Activated CD8-positive, alpha-beta memory T cell treated with anti-CD3 and anti-CD28 coated beads, Interleukin-2, amount 10 ng/mL, durations not matched to agents 7 days and 5 days (primary cell): ENCODE measurements at regions not wholly inside any gene's neighbourhood (a gene's known extent, or its start where the extent isn't known, plus 50 kb on each side); places are given as distances from the start of the nearest gene placed in this dataset.

Experiments used
- ATAC-seq: fragments of 150-1000 bp; cut with Tn5 transposase; one replicate; pipeline ENCODE4 v1.10.0; 2021; ENCODE audit warnings: moderate library complexity
- CTCF ChIA-PET: fragments of 350-600 bp; sonication (Branson Sonifier 250); formaldehyde crosslinking; loops from one replicate; lab custom pipeline; 2021; ENCODE audit warnings: antibody characterized with exemption; lab: Charles Lee
- DNase-seq: peaks from one replicate; pipeline ENCODE4 v3.0.0-alpha.2; 2020
- H3K27ac Mint-ChIP-seq: one replicate; pipeline ENCODE4 v1.8.0; 2021; ENCODE audit warnings: mild to moderate bottlenecking, mixed read lengths
- H3K27me3 Mint-ChIP-seq: one replicate; pipeline ENCODE4 v1.8.0; 2021; ENCODE audit warnings: mixed read lengths
- H3K36me3 Mint-ChIP-seq: one replicate; pipeline ENCODE4 v1.8.0; 2021; ENCODE audit warnings: mild to moderate bottlenecking, mixed read lengths
- H3K4me1 Mint-ChIP-seq: one replicate; pipeline ENCODE4 v1.8.0; 2021; ENCODE audit warnings: mixed read lengths
- H3K4me3 Mint-ChIP-seq: one replicate; pipeline ENCODE4 v1.8.0; 2021; ENCODE audit warnings: mild to moderate bottlenecking, moderate library complexity, mixed read lengths
- H3K9me3 Mint-ChIP-seq: one replicate; pipeline ENCODE4 v1.8.0; 2022; ENCODE audit warnings: low read depth, mixed read lengths

GRCh38 chr9:17009071-17009470 is 125.8 kb upstream of the CNTLN start:
- DNase-seq: no peak
- no peak overlapping the region for H3K27ac Mint-ChIP-seq
- H3K4me3 Mint-ChIP-seq: no peak overlapping the region
- no peaks in the 10 kb centered on the region for H3K4me1 Mint-ChIP-seq
- no peaks in the 10 kb centered on the region for H3K36me3 Mint-ChIP-seq
- peaks cover 4% of the 10 kb centered on the region for H3K9me3 Mint-ChIP-seq
- CTCF ChIA-PET: no interaction called here
- H3K27me3 Mint-ChIP-seq: no peaks in the 10 kb centered on the region
- no peak for ATAC-seq

DNA sequence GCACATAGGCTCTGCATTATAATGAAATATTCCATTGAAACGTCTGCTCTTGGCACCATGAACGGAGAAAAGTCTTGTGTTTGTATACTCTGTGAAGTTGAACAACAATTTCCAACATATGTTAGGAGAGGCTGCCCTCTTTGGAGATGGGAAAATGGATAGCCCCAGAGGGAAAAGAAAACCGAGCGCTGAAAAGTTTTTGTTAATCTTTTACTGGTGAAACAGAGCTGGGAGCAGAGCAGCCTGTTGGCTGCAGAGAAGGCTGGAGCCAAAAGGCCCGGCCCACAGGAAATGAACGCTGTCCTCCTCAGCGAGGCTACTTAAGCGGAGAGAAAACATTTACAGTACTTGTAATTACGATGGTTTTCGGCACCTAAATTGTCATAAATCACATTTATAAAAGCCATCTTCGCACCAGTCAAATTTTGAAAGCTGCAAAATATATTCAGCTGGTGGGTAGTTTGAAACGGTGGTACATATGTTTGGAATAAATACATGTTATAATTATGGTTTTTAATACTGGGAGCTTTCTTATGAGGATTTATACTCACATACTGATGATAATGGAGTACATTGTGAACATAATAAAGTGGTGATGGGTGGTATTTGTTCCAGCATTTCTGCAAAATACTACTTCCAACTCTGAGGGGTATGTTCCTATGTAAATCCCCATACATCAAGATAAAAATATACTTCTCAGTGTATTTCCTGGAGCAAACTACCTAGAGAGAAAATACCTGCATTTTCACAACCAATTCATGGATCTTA is 129.6 kb upstream of the CNTLN start:
- H3K27ac Mint-ChIP-seq: no peak overlapping the region
- ATAC-seq (no peak), DNase-seq (no peak)
- H3K4me3 Mint-ChIP-seq: no peak overlapping the region
- no peaks in the 10 kb centered on the region for H3K27me3 Mint-ChIP-seq
- H3K36me3 Mint-ChIP-seq: no peaks in the 10 kb centered on the region
- H3K9me3 Mint-ChIP-seq: peaks cover 7% of the 10 kb centered on the region
- CTCF ChIA-PET: no interaction called here
- no peaks in the 10 kb centered on the region for H3K4me1 Mint-ChIP-seq

GRCh38 chr9:17004500-17004899 is 130.3 kb upstream of the CNTLN start:
- Mint-ChIP-seq H3K4me1 (no peaks in the 10 kb centered on the region), H3K27ac (no peak overlapping the region), H3K9me3 (peaks cover 9% of the 10 kb centered on the region), H3K4me3 (no peak overlapping the region), H3K27me3 (no peaks in the 10 kb centered on the region), H3K36me3 (no peaks in the 10 kb centered on the region)
- CTCF ChIA-PET: no interaction called here
- ATAC-seq: no peak
- no peak for DNase-seq

- Mint-ChIP-seq H3K4me1 (no peaks in the 10 kb centered on the region), H3K27me3 (no peaks in the 10 kb centered on the region), H3K36me3 (no peaks in the 10 kb centered on the region), H3K4me3 (no peak overlapping the region), H3K9me3 (peaks cover 9% of the 10 kb centered on the region), H3K27ac (no peak overlapping the region)
- ATAC-seq: no peak
- CTCF ChIA-PET: no interaction called here
- DNase-seq: no peak
Observed at GRCh38 chr9:17003576-17004240, 131.1 kb upstream of the CNTLN start.

DNA sequence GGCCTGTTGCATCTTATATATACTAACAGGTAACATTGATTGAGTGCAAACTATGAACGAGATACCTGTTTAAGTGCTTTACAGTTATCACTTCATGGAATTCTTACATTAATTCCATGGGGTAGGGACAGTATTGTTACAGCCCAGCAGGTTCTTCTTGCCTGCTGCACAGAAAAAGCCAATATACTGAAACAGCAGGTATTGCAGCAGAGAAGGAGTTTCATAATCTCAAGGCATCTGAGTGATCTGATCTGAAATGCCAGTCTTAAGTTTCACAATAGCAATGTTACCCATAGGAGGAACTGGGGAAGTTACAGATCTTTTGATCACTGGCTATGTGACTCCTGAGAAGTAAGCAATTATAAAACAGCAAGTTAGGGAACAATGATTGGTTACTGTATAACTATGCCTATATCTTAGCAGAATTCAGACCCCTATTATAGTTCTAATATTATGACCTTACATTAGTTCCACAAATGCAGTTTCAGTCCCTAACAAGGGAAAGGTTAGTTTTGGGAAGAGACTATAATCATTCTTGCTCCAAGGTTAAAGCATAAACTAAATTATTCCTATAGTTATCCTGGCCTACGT is 126.5 kb upstream of the BNC2 start:
- Mint-ChIP-seq H3K4me3 (no peak overlapping the region), H3K27me3 (no peaks in the 10 kb centered on the region), H3K9me3 (peaks cover 24% of the 10 kb centered on the region), H3K36me3 (no peaks in the 10 kb centered on the region), H3K27ac (no peak overlapping the region), H3K4me1 (no peaks in the 10 kb centered on the region)
- CTCF ChIA-PET: no interaction called here
- ATAC-seq: no peak
- DNase-seq: no peak

DNA sequence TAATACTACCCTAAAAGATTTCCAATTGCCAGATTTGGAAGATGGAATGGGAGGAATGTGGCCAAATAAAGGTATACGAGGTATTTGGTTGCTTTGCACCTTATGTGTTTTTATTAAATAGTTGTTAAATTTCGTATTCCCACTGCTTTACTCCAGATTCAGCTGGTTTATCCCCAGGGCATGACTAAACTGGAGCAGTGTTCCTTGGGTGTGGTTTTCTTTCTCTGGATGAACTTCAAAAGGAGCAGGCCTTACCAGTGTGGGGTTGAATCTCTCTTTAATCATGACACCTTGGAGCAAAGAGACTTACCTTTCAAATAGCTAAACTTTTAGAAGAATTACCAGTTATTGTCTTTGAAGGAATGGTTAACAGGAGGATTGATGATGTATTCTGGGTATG is 121.7 kb upstream of the BNC2 start:
- Mint-ChIP-seq H3K27me3 (no peaks in the 10 kb centered on the region), H3K36me3 (no peaks in the 10 kb centered on the region), H3K4me1 (no peaks in the 10 kb centered on the region), H3K9me3 (peaks cover 17% of the 10 kb centered on the region), H3K27ac (no peak overlapping the region), H3K4me3 (no peak overlapping the region)
- ATAC-seq (no peak), DNase-seq (no peak)
- CTCF ChIA-PET: no interaction called here

- H3K27ac Mint-ChIP-seq: no peak overlapping the region
- ATAC-seq (no peak), DNase-seq (no peak)
- CTCF ChIA-PET: no interaction called here
- H3K4me1 Mint-ChIP-seq: no peaks in the 10 kb centered on the region
- H3K27me3 Mint-ChIP-seq: no peaks in the 10 kb centered on the region
- no peaks in the 10 kb centered on the region for H3K9me3 Mint-ChIP-seq
- H3K4me3 Mint-ChIP-seq: no peak overlapping the region
- H3K36me3 Mint-ChIP-seq: no peaks in the 10 kb centered on the region
Observed at GRCh38 chr9:16987026-16987425, 116.6 kb upstream of the BNC2 start.

GRCh38 chr9:16986556-16986955 is 116.1 kb upstream of the BNC2 start:
- Mint-ChIP-seq H3K4me1 (no peaks in the 10 kb centered on the region), H3K27me3 (no peaks in the 10 kb centered on the region), H3K36me3 (no peaks in the 10 kb centered on the region), H3K4me3 (no peak overlapping the region), H3K9me3 (no peaks in the 10 kb centered on the region), H3K27ac (no peak overlapping the region)
- ATAC-seq: no peak
- no peak for DNase-seq
- CTCF ChIA-PET: no interaction called here

GRCh38 chr9:16985559-16986348 is 115.3 kb upstream of the BNC2 start:
- Mint-ChIP-seq H3K27ac (no peak overlapping the region), H3K4me1 (no peaks in the 10 kb centered on the region), H3K4me3 (no peak overlapping the region), H3K36me3 (no peaks in the 10 kb centered on the region), H3K27me3 (no peaks in the 10 kb centered on the region), H3K9me3 (no peaks in the 10 kb centered on the region)
- ATAC-seq: no peak
- CTCF ChIA-PET: no interaction called here
- DNase-seq: no peak

- no peak overlapping the region for H3K27ac Mint-ChIP-seq
- H3K36me3 Mint-ChIP-seq: no peaks in the 10 kb centered on the region
- ATAC-seq: no peak
- DNase-seq: no peak
- no peaks in the 10 kb centered on the region for H3K27me3 Mint-ChIP-seq
- no peak overlapping the region for H3K4me3 Mint-ChIP-seq
- no peaks in the 10 kb centered on the region for H3K9me3 Mint-ChIP-seq
- CTCF ChIA-PET: no interaction called here
- no peaks in the 10 kb centered on the region for H3K4me1 Mint-ChIP-seq
Observed at GRCh38 chr9:16982780-16983310, 112.4 kb upstream of the BNC2 start.

DNA sequence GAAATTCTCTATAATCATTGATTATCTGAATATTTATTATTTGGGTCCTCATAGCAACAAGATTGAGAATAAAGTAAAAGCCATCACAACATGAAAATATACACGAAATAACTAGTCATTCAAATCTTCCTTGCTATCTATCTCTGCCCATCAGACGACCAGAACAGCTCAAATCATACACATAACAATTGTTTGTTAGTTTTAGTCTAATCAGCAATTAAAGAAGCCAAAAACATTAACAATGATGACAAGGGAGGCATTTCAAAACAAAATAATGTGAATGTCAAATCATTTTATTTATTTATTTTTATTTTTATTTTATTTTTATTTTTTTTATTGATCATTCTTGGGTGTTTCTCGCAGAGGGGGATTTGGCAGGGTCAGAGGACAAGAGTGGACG is 106.0 kb upstream of the BNC2 start:
- H3K4me3 Mint-ChIP-seq: no peak overlapping the region
- CTCF ChIA-PET: no interaction called here
- H3K27me3 Mint-ChIP-seq: no peaks in the 10 kb centered on the region
- no peaks in the 10 kb centered on the region for H3K36me3 Mint-ChIP-seq
- H3K4me1 Mint-ChIP-seq: no peaks in the 10 kb centered on the region
- ATAC-seq (no peak), DNase-seq (no peak)
- H3K27ac Mint-ChIP-seq: no peak overlapping the region
- H3K9me3 Mint-ChIP-seq: peaks cover 12% of the 10 kb centered on the region

DNA sequence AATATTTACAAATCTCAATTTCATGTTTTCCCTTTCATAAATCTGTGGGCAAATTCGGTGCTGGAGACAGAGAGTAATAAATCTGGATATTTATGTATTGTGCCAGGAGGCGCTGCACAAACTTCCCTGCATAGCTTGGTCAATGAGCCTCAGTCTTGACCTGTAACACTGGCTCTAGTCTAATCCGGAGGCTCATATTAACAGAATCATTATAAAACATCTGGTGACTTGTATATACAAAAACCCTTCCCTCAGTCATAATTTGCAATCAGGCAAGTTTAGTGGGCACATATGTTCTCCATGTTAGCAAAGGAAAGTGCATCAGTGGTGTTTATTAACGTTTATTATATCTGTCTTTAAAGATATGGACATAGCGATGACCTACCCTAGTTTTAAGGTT is 104.0 kb upstream of the BNC2 start:
- ATAC-seq (no peak), DNase-seq (no peak)
- CTCF ChIA-PET: no interaction called here
- H3K4me3 Mint-ChIP-seq: no peak overlapping the region
- H3K36me3 Mint-ChIP-seq: no peaks in the 10 kb centered on the region
- H3K27me3 Mint-ChIP-seq: no peaks in the 10 kb centered on the region
- H3K9me3 Mint-ChIP-seq: peaks cover 12% of the 10 kb centered on the region
- no peak overlapping the region for H3K27ac Mint-ChIP-seq
- no peaks in the 10 kb centered on the region for H3K4me1 Mint-ChIP-seq

DNA sequence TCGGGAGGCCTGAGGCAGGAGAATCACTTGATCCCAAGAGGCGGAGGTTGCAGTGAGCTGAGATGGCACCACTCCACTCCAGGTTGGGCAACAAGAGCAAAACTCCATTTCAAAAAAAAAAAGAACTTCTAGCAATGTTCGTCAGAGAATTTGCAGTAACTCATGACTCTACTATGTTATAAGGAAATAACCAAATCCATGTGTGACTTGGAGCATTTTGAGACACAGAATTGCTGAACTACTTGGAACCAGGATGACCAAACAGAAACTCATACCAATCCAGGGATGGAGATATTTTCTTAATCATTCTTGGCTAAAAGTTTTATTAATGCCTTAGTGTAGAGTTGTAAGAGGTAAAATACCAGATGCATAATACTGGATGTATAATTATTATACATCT is 99.9 kb upstream of the BNC2 start:
- DNase-seq (no peak), ATAC-seq (no peak)
- Mint-ChIP-seq H3K4me3 (no peak overlapping the region), H3K36me3 (no peaks in the 10 kb centered on the region), H3K27me3 (no peaks in the 10 kb centered on the region), H3K4me1 (no peaks in the 10 kb centered on the region), H3K9me3 (peaks cover 11% of the 10 kb centered on the region), H3K27ac (no peak overlapping the region)
- CTCF ChIA-PET: no interaction called here
